HG02884 (cell line): ENCODE measurements at regions not wholly inside any gene's neighbourhood (a gene's known extent, or its start where the extent isn't known, plus 50 kb on each side); places are given as distances from the start of the nearest gene placed in this dataset.

Experiments used
- ATAC-seq: cut with Tn5 transposase; IDR thresholded peaks from one replicate; pipeline ENCODE4 v1.9.1; 2021; ENCODE audit warnings: mild to moderate bottlenecking, moderate library complexity; ENCODE audit not compliant: unreplicated experiment

DNA sequence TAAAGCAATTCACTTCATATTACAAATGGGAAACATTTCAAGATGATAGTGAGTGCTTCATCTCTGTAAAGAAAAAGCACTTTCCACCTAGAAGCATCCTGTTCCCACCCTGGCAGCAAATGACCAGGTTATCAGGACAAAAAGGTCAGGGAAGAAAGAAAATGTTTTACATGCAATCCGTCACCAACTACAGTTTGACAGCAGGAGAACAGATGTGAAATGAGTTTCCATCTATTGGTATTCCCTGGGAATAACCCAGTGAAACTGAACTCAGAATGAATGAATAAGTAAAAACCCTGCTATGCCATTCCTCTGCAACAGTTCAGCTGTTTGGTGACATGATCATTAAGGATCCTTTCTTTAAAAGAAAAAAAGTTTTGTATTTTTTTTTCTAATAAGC, 67.6 kb downstream of the HTR1A start:
- ATAC-seq: no peak

DNA sequence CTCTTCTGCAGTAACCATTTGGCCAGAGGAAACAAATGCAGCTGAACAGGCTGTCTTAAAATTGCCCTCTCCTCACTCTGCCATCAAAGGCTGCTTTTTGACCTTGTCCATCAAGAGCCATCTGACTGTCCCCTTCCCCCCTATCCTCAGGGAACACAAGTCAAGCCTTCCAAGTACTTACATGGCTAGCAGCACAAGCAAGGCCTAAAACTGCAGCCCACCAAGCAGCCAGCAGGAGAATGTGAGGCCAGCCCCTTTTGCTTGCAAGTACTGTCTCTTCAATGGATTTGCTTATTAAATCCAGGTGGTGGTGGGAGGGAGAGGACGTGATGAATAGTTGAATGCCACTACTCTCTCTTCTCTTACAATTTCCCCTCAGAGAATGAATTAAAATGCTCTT, 83.5 kb downstream of the HTR1A start:
- no peak for ATAC-seq

GRCh38 chr5:63877961-63878360, 84.3 kb downstream of the HTR1A start:
- no peak for ATAC-seq

GRCh38 chr5:63860379-63860778, 101.9 kb downstream of the HTR1A start:
- ATAC-seq: no peak

- no peak for ATAC-seq
Observed at GRCh38 chr5:63854076-63854475, 108.2 kb downstream of the HTR1A start.

GRCh38 chr5:63843190-63843589, 119.1 kb downstream of the HTR1A start:
- ATAC-seq: no peak

DNA sequence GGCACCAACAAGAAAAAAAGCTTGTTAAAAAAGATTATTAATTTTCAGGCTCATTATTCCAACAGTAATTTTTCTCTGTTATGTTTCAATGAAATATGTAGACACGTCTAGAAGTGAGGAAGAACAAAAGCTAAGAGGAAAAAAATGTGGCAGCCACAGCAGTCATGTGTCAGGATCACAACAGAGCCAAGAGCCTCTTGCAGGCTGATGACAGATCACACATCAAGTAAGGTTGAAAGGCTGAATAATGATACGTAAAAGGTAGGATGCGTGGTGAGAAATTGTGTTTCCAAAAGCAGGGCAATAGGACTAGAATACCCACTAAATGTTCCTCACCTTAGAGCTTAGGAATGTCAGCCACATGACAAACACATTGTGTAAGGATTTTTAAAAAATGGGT, 124.8 kb downstream of the HTR1A start:
- ATAC-seq: no peak

- no peak for ATAC-seq
Observed at GRCh38 chr5:63831381-63831780, 130.9 kb downstream of the HTR1A start.

- ATAC-seq: no peak
Observed at GRCh38 chr5:63825984-63826383, 136.3 kb downstream of the HTR1A start.

DNA sequence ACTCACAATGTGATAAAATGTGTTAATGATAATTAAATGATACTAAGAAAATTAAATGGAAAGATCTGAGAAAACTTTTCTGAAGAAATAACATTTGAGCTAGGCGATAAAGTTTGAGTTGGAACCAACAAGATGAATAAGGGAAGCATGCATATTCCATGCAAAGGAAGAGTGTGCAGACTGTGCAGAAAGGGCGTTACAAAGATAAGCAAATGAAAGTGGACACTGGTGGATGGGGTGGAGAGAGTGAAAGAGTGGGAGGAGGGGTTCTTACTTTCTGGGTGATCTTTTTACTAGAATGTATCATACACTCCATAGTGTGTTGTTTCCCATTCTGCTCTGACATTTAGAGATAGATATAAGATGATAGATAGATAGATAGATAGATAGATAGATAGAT, 138.7 kb downstream of the HTR1A start:
- ATAC-seq: no peak

GRCh38 chr5:63822614-63823013, 139.6 kb downstream of the HTR1A start:
- no peak for ATAC-seq

- ATAC-seq: no peak
Observed at GRCh38 chr5:63820577-63820976, 141.7 kb downstream of the HTR1A start.

GRCh38 chr5:63812693-63813092, 149.6 kb downstream of the HTR1A start:
- no peak for ATAC-seq

DNA sequence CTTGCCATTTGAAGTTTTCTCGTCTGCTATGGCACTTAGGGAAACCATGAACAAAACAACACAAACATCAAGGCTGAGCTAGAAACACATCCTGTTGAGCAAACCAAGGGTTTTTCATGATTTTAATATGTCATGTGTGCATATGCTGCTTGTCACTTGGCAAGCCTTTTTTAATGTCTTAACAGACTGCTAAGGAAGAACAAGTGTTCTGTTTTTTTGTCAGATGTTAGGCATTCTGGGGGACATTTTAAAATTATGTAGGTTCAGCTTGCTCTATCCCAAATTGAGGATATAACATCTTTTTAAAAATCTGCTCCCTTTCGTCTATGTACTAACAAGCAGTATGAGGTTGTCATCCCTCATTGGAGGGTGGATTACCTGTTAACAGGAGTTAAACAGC, 150.3 kb downstream of the HTR1A start:
- ATAC-seq: no peak

- no peak for ATAC-seq
Observed at GRCh38 chr5:63811286-63811685, 151.0 kb downstream of the HTR1A start.

- ATAC-seq: no peak
Observed at GRCh38 chr5:63805151-63805550, 157.1 kb downstream of the HTR1A start.

GRCh38 chr5:63803165-63803564, 159.1 kb downstream of the HTR1A start:
- ATAC-seq: no peak

DNA sequence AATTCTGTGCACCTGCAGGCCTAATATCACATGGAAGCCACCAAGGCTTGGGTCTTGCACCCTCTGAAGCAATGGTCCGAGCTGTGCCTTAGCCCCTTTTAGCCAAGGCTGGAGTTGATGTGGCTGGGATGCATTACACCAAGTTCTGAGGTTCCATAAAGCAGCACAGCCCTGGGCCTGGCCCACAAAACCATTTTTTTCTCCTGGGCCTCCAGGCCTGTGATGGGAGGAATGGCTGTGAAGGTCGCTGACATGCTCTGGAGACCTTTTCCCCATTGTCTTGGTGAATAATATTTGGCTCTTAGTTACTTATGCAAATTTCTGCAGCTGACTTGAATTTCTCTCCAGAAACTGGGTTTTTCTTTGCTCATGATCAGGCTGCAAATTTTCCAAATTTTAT, 167.3 kb downstream of the HTR1A start:
- no peak for ATAC-seq

- ATAC-seq: no peak
Observed at GRCh38 chr5:63794296-63794695, 167.9 kb downstream of the HTR1A start.

GRCh38 chr5:63774939-63775338, 187.3 kb downstream of the HTR1A start:
- ATAC-seq: no peak

DNA sequence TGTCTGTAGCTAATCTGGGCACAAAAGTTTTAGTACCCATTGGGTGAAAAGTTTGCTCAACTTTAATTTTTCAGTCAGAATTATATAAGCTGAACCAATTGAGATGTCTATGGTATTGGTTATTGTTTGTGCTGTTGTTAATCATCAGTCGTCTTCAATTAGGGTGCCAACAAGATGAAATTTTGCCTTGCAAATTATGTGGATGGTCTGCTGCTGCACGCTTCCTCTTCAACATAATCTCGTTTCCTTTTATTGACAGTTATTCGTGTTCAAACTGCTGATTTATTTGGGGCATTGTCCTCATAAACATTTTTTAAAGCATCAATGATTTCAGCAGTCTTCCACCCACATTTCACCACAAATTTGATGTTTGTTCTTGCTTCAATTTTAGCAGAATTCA, 194.0 kb downstream of the HTR1A start:
- ATAC-seq: no peak

DNA sequence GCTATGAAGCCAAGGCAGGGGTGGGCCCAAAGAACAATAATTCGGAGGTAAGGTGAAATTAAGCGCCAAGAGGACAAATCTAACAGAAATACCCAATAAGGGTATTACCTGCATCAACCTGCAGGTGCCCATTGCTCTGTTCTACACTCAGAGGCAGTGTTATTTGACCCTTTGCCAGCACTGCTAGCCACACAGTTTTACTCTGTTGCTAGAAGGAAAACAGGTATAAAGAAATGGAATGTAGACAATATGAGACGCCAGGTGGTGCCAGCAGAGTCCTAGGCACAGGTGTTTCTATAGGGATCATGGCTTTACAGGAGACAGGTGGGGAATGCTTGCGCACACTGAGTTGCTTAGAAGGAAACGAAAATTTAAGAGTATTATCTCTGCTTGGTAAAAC, 201.3 kb downstream of the HTR1A start:
- ATAC-seq: no peak

- ATAC-seq: no peak
Observed at GRCh38 chr5:63743096-63743798, 219.0 kb downstream of the HTR1A start.
